Stomach (tissue), 4 donors: ENCODE measurements at regions not wholly inside any gene's neighbourhood (a gene's known extent, or its start where the extent isn't known, plus 50 kb on each side); places are given as distances from the start of the nearest gene placed in this dataset.

Experiments used
- EP300 ChIP-seq: sonication (generic); formaldehyde crosslinking; IDR thresholded peaks from one replicate; pipeline ENCODE4 v1.6.1; 2017; ENCODE audit warnings: antibody characterized with exemption
- POLR2A ChIP-seq, 4 donors: fragments of 450-650 bp; IDR thresholded peaks; one replicate each; pipeline ENCODE4 v1.6.1; 2016; ENCODE audit warnings: antibody characterized with exemption in 4 of 4, control low read depth in 2 of 4, mild to moderate bottlenecking in 1 of 4, moderate library complexity in 1 of 4
- POLR2AphosphoS5 ChIP-seq, 3 donors: sonication (generic); formaldehyde crosslinking; IDR thresholded peaks; one replicate each; pipeline ENCODE4 v1.6.1; 2016; ENCODE audit warnings: antibody characterized with exemption in 3 of 3
- TF ChIP-seq, protein P1 (sequence below), 7 experiments: fragments of 450-650 bp in 4 of 7; fragments of 200-600 bp in 3 of 7; sonication (generic) in 3 of 7; IDR thresholded peaks; one replicate each; pipeline ENCODE4 v1.5.1; 2016 to 2019; ENCODE audit warnings: antibody characterized with exemption in 7 of 7, control low read depth in 2 of 7, mild to moderate bottlenecking in 1 of 7

DNA sequence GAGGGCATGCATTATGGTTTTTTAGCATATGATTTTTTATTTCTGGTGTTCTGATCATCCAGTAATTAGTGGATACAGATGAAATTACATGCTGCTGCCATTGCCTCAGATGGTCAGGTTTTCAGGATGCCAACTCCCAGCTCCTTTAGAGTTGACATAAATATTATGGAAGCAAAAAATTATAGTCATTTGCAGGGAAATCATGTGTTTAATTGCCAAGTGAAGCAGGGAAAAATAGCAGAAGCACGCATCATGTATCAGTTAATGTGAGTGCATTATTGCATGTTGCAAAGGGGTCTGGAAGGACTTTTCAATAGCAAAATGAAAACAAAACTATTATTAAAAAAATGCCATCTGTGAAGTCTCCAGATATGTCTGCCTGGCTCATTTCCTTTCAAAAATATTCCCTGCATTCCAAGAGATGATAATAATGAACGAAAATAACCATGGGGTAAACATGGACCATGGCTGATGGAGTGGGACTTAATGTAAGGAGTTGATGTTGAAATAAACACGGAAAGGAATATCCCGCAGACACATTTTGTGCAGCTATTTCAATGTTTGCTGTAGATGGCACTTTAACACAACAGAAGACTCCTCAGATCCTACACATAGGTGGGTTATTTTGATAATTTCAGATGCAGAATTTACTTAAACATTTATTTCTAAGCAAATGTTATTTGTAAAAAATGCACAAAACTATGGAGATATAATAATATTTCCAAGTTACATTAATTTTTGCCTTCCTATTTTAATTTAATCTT is 87.7 kb upstream of the DYNAP start:
- TF ChIP-seq, protein P1, sequence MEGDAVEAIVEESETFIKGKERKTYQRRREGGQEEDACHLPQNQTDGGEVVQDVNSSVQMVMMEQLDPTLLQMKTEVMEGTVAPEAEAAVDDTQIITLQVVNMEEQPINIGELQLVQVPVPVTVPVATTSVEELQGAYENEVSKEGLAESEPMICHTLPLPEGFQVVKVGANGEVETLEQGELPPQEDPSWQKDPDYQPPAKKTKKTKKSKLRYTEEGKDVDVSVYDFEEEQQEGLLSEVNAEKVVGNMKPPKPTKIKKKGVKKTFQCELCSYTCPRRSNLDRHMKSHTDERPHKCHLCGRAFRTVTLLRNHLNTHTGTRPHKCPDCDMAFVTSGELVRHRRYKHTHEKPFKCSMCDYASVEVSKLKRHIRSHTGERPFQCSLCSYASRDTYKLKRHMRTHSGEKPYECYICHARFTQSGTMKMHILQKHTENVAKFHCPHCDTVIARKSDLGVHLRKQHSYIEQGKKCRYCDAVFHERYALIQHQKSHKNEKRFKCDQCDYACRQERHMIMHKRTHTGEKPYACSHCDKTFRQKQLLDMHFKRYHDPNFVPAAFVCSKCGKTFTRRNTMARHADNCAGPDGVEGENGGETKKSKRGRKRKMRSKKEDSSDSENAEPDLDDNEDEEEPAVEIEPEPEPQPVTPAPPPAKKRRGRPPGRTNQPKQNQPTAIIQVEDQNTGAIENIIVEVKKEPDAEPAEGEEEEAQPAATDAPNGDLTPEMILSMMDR (IDR thresholded peaks at IDR 0.05), result no peak
- TF ChIP-seq POLR2A (IDR thresholded peaks at IDR 0.05), result no peak
- no peak for TF ChIP-seq POLR2AphosphoS5 (IDR thresholded peaks at IDR 0.05)
- no peak for TF ChIP-seq EP300
